Smooth muscle cell (in vitro differentiated cells): ENCODE measurements at regions not wholly inside any gene's neighbourhood (a gene's known extent, or its start where the extent isn't known, plus 50 kb on each side); places are given as distances from the start of the nearest gene placed in this dataset.

Experiments used
- DNase-seq: peaks from one replicate; lab custom pipeline; 2025; ENCODE audit not compliant: unreplicated experiment; lab: John Stamatoyannopoulos, UW
- H2AFZ ChIP-seq: fragments of 200-600 bp; sonication (generic); 2 replicates; pipeline ENCODE4 v1.6.0; 2016; ENCODE audit warnings: antibody characterized with exemption, low read depth, mild to moderate bottlenecking
- H3F3A ChIP-seq: fragments of 200-600 bp; sonication (generic); 2 replicates; pipeline ENCODE4 v1.6.0; 2017; ENCODE audit warnings: antibody characterized with exemption, low read depth
- H3K27ac ChIP-seq: fragments of 200-600 bp; sonication (generic); 2 replicates; pipeline ENCODE4 v1.5.1; 2016; ENCODE audit warnings: low read depth, mild to moderate bottlenecking
- H3K27me3 ChIP-seq: fragments of 200-600 bp; sonication (generic); 2 replicates; pipeline ENCODE4 v1.6.1; 2016; ENCODE audit warnings: low read depth, mild to moderate bottlenecking
- H3K36me3 ChIP-seq: fragments of 200-600 bp; sonication (generic); 2 replicates; pipeline ENCODE4 v1.5.1; 2016; ENCODE audit warnings: low read depth
- H3K4me1 ChIP-seq: fragments of 200-600 bp; sonication (generic); 2 replicates; pipeline ENCODE4 v1.5.1; 2016; ENCODE audit warnings: low read depth
- H3K4me2 ChIP-seq: fragments of 200-600 bp; sonication (generic); 2 replicates; pipeline ENCODE4 v1.6.0; 2016; ENCODE audit warnings: mild to moderate bottlenecking
- H3K4me3 ChIP-seq: fragments of 200-600 bp; sonication (generic); 2 replicates; pipeline ENCODE4 v1.5.1; 2016; ENCODE audit warnings: mild to moderate bottlenecking
- H3K79me2 ChIP-seq: fragments of 200-600 bp; sonication (generic); 2 replicates; pipeline ENCODE4 v1.6.0; 2016; ENCODE audit warnings: low read depth, mild to moderate bottlenecking
- H3K9ac ChIP-seq: fragments of 200-600 bp; sonication (generic); 2 replicates; pipeline ENCODE4 v1.6.0; 2016; ENCODE audit warnings: low read depth
- H3K9me3 ChIP-seq: fragments of 200-600 bp; sonication (generic); replicated peaks from 2 replicates; pipeline ENCODE4 v1.5.1; 2016; ENCODE audit warnings: low read depth
- H4K20me1 ChIP-seq: fragments of 200-600 bp; sonication (generic); 2 replicates; pipeline ENCODE4 v1.6.0; 2016; ENCODE audit warnings: low read depth
- CTCF ChIP-seq: fragments of 200-600 bp; sonication (generic); IDR thresholded peaks from 2 replicates; pipeline ENCODE4 v1.5.1; 2017; ENCODE audit warnings: borderline replicate concordance, mild to moderate bottlenecking, antibody characterized with exemption; ENCODE audit not compliant: insufficient read depth, poor library complexity, severe bottlenecking
- WGBS: methylation state at CpG from one replicate; pipeline ENCODE4 v1.1.7; 2016; ENCODE audit warnings: low lambda C conversion rate; 5-methylcytosine and 5-hydroxymethylcytosine counted together

GRCh38 chr5:135087950-135088349 lies 53.9 kb upstream of the PITX1 start:
- Histone ChIP-seq H3K9me3 (no peaks in the 10 kb centered on the region), H3F3A (no peaks in the 10 kb centered on the region), H3K36me3 (no peaks in the 10 kb centered on the region), H3K4me3 (no peak overlapping the region), H2AFZ (no peak overlapping the region), H3K27ac (no peak overlapping the region), H3K79me2 (no peaks in the 10 kb centered on the region), H3K9ac (no peak overlapping the region), H4K20me1 (no peaks in the 10 kb centered on the region), H3K27me3 (no peaks in the 10 kb centered on the region), H3K4me1 (no peaks in the 10 kb centered on the region), H3K4me2 (no peak overlapping the region)
- no peak for DNase-seq
- WGBS, result 89% methylated on average over 1 of the region's 1 CpG
- TF ChIP-seq CTCF, result no peak

- no peak overlapping the region for H3K4me3 ChIP-seq
- DNase-seq, result no peak
- no peak overlapping the region for H3K27ac ChIP-seq
- H3F3A ChIP-seq, result no peaks in the 10 kb centered on the region
- H2AFZ ChIP-seq, result no peak overlapping the region
- H3K4me2 ChIP-seq, result no peak overlapping the region
- peaks cover 5% of the 10 kb centered on the region for H3K36me3 ChIP-seq
- no peaks in the 10 kb centered on the region for H3K79me2 ChIP-seq
- WGBS, result 96% methylated on average over 17 of the region's 17 CpGs
- no peaks in the 10 kb centered on the region for H4K20me1 ChIP-seq
- H3K9ac ChIP-seq, result no peak overlapping the region
- no peaks in the 10 kb centered on the region for H3K4me1 ChIP-seq
- TF ChIP-seq CTCF, result no peak
- H3K27me3 ChIP-seq, result no peaks in the 10 kb centered on the region
- H3K9me3 ChIP-seq, result peaks cover 10% of the 10 kb centered on the region
Measured at GRCh38 chr5:135085936-135086725, 52.1 kb upstream of the PITX1 start.

- no peaks in the 10 kb centered on the region for H3K4me1 ChIP-seq
- H3K4me2 ChIP-seq, result no peak overlapping the region
- no peak overlapping the region for H3K27ac ChIP-seq
- H3K4me3 ChIP-seq, result no peak overlapping the region
- H3K27me3 ChIP-seq, result no peaks in the 10 kb centered on the region
- peaks cover 11% of the 10 kb centered on the region for H3K36me3 ChIP-seq
- 81% methylated on average over 6 of the region's 6 CpGs for whole genome bisulfite sequencing
- H3K9ac ChIP-seq, result no peak overlapping the region
- no peaks in the 10 kb centered on the region for H4K20me1 ChIP-seq
- no peak for TF ChIP-seq CTCF
- no peak overlapping the region for H2AFZ ChIP-seq
- no peaks in the 10 kb centered on the region for H3F3A ChIP-seq
- DNase-seq, result no peak
- no peaks in the 10 kb centered on the region for H3K79me2 ChIP-seq
- H3K9me3 ChIP-seq, result peaks cover 15% of the 10 kb centered on the region
Measured at GRCh38 chr5:135085133-135085935, 51.3 kb upstream of the PITX1 start.
